T-helper 22 cell (primary cell): ENCODE measurements at regions not wholly inside any gene's neighbourhood (a gene's known extent, or its start where the extent isn't known, plus 50 kb on each side); places are given as distances from the start of the nearest gene placed in this dataset.
"Not testable (repeated sequence)": the region's sequence is repeated elsewhere in the genome, so short reads cannot be mapped to it uniquely, and the experiment has no call there.

Experiments
- DNase-seq: peaks from one replicate; pipeline ENCODE4 v3.0.0-alpha.2; 2020; ENCODE audit warnings: low read depth

DNA sequence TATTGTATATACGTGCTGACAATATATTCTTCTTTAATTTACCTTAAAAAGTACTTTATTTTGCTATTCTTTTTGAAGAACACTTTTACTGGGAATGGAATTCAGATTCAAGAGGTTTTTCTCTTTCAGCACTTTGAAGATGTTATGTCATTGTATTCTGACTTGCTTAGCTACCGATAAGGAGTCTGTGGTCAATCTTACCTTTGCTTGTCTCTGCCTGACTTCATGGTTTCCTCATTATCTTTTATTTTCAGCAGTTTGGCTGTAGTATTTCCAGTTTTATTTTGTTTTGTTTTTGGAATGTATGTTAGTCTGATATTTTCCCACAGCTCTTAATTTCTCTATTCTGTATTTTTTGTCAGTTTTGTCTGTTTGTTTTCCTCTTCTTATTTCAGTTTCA, 187.9 kb upstream of the SMIM30 start:
- no peak for DNase-seq

DNA sequence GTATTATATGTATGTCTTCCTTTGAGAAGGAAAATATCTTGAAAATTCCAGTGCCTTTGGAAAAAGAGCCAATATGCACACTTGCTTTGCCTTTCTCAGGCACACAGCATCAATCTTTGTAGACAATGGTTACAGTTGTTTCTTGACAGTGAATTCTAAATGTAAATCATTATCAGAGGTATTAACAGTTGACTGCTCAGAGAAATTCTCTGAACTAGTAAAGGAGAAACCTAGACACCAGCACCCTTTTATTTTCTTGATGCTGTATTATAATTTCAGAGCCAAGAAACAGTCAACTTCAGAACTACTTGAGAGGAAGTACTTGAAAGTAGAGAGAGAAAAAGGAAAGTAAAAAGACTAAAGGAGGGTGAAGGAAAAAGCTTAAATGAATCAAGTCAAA, 185.8 kb upstream of the SMIM30 start:
- no peak for DNase-seq

DNA sequence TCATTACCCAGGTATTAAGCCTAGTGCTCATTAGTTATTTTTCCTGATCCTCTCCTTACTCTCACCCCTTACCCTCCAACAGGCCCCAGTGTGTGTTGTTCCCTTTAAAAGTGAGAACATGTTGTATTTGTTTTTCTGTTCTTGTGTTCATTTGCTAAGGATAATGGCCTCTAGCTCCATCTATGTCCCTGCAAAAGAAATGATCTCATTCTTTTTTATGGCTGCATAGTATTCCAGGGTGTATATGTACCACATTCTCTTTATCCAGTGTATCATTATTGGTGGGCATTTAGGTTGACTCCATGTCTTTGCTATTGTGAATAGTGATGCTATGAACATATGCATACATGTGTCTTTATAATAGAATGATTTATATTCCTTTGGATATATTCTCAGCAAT, 185.0 kb upstream of the SMIM30 start:
- DNase-seq, result not testable (repeated sequence)

DNA sequence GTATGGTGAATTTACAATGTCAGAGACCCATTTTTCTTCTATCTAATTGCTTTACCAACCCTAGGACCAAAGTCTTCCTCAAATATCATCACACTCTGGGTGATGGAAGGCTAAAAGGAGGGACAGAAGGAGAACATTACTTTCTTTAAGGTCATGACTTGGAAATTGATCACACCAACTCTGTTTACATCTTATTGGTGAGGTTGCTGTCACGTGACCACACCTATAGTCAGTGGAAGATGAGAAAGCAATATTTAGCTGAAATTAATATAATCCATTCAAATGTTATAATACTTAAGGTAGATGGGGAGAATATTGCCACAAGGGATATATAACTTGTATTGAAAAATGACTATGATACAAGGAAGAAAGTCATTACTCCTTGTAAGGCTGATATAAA, 183.6 kb upstream of the SMIM30 start:
- no peak for DNase-seq

DNA sequence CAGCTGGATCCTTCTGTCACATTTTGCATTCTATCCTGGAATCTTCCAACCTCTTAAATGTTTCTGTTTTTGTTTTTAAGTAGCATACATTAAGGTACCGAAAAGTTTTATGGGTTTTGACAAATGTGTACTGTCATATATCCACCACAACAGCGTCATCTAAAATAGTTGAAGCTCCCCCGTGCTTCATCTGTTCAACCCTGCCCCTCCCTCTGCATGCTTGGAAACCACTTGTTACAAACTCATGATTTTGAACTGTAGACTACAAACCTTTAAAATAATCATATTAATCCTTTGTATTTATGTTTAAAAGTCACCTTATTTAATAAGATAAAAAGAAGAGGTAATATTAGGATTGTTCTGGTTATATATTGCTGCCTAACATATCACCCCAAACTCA, 182.8 kb upstream of the SMIM30 start:
- DNase-seq, result no peak

DNA sequence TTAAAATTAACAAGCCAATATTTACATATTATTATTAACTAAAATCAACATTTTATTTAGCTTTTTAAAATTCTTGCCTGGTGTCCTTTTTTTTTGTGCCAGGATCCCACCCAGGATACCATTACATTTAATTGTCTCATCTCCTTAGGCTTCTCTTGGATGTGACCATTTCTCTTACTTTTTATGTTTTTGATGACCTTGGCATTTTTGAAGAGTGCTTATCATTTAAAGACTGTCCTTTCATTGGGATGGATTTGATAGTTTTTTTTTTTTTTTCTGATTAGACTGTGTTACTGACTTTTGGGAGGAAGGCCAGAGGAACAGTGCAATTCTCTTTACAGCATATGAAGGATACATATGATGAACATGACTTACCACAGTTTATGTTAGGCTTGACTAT, 181.4 kb upstream of the SMIM30 start:
- DNase-seq, result no peak

DNA sequence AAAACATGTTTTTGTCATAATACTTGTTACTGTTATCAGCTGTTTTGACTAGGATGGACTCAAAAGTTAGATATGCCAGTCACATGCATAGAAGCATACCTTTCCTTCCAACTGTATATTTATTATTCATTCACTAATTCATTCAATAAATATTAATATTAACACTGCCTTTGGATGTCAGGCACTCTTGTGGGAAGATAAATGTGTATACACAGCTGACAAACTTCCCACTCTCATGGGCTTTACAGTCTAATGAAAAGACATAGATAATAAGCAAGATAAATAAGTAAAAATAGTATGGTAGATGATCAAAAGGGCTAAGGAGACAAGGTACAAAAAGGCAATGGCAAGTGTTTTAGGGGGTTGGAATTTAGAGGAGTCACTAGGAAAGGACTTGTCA, 180.1 kb upstream of the SMIM30 start:
- DNase-seq, result no peak

DNA sequence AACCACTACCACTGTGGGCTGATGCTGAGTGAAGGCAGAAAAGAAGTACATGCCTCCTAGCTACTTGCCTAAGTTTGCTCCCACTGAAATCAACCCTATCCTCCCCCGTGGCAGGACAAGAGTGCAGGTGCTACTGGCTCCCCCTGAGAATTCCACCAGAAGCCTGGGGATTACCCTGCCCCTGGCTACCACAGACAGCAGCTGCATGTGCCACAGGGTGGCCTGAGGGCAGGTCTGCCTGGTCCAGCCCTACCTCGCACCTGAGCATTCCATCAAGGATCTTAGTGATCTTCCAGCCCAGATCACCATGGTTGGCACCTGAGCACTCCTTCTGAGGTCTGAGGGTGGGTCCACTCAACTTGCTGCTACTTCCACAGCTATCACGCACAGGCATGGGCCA, 176.4 kb upstream of the SMIM30 start:
- no peak for DNase-seq

DNA sequence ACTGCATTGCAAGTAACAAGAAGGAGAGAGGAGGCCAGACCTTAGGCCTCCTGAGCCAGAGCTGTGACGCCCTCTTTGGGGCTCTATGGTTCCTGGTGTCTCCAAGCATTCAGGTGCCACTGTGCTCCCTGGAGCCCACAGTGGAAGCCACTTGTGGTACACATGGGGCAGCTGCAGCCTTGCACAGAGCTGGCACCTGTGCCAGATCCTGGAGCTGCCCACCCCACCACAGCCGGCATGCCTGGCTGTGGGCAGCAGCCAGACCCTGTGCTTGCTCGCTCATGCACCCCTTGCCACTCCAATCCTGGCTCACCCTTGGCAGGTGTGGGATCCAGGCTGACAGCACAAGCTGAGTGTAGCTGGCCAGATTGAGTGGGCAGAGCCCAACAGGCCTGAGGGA, 173.8 kb upstream of the SMIM30 start:
- no peak for DNase-seq

DNA sequence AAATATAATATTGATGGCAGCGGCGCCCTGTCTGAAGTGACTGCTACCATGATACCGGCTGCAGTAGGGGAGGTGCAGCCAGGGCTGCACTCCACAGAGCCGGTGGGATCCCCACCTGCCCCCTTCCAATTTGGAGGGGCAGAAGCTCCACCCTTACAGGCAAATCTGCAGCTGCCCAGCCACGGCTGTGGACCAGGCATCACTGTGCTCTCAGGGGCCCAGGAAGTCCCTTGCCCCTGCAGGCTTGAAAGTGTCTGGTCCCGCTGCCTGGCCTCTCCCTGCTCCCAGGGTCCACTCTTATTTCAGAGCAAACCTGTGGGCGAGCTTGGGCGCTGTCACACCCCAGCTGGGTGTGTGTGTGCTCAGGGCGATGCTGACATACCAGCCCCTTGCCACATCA, 172.7 kb upstream of the SMIM30 start:
- DNase-seq, result no peak

DNA sequence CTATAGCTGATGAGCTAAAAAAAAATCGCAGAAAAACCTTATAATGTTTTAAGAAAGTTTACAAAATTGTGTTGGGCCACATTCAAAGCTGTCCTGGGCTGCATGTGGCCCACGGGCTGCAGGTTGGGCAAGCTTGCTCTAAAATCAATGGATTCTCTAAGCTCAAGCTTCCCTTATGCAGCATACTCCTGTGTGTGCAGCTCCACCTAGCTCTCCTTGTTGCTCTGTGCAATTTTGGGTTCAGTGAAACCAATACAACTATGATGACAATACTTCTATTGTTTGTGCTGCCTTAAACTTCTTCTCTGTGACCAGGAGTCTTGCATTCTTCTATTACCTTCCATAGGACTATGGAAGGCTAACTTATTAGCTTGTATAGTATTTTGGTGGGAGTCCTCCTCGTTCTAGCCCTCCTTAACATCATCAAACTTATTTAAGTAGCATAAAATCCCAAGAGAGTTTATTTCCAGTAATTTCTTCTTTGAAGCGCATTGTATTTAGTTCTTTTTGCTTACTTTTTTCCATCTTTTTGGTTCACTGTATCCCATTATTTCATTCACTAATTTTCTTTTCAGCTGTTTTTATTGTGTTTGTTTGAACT, 170.9 kb upstream of the SMIM30 start:
- DNase-seq, result no peak

DNA sequence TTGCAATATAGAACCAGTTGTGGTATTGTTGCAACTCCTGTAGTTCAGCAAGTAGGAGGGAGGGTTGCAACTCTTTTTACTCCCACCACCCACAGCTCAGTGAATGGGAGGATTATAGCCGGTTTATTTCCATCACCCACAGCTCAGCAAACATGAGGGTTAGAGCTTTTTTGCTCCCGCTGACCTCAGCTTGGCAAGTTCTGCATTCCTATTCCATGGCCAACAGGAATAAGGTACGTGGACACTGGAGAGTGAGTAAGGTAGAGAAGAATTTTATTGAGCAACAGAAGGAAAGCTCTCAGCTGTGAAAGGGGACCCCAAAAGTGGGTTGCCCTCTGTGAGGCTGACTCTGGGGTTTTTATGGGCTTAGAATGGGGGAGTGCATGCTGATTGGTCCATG, 167.1 kb upstream of the SMIM30 start:
- DNase-seq, result no peak

DNA sequence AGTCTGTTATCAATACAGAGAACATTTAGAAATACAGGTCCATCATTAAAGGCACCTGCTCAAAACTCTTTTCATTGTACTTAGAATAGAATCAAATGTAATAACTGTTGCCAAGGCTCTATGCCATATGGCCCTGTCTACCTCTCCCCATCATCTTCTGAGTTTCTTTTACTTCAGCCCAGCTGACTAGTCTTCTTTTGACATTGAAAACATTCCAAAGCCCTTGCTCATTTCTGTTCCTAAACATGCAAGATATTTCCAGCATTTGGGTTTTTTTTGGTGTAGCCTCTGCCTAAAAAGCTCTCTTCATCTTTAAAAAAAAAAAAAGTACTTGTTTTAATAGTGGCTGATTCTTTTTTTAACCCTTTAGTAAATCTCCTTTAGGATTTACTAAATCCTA, 165.5 kb upstream of the SMIM30 start:
- DNase-seq, result no peak

DNA sequence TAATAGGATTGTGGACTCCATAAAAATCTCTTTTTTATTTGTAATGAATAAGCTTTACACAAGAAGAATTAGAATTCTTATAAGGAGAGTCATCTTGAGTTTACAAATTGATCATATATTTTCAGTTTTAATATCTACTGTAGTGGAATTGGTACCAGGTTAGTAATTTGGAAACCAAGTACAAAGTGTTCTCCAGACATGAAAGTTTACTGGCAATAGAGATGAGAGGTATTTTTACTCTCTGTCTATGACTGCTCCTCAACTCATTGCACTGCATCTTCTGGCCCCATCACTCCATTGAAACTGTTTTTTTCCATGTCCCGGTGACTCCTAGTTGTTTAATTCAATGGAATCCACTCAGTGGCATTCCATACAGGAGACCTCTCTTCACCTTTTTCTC, 164.5 kb upstream of the SMIM30 start:
- DNase-seq, result no peak

DNA sequence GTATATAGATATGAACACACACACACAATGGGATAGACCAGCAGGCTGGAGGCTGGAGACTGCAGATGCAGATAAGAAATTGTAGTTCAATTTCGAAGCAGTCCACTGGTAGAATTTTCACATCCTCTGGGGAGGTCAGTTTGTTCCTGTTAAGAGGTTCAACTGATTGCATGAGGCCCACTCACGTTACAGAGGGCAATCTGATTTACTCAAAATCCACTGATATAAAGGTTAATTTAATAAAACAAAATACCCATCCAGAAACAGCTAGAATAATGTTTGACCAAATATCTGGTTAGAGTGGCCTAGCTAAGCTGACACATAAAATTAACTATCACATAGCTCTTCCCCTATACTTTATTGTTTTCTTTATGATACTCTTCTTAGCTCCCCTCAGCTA, 162.9 kb upstream of the SMIM30 start:
- DNase-seq, result no peak

DNA sequence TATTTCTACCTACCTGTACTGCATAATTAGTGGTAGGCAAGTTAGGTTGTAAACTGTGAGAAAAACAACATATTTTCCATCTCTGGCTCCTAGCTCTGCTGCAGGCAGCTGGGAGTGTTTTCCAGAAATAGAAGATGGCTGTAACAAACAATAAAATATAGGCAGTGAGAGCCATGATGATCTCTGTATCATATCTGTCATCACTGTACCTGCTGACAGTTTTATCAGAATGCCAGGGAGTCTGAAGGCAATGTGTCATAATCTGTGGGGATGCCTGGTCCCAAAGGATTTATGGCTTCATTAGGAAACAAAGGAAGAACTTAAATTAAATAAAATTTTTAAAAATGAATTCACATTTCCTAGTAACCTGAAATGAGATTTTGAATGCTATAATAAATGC, 160.9 kb upstream of the SMIM30 start:
- no peak for DNase-seq

DNA sequence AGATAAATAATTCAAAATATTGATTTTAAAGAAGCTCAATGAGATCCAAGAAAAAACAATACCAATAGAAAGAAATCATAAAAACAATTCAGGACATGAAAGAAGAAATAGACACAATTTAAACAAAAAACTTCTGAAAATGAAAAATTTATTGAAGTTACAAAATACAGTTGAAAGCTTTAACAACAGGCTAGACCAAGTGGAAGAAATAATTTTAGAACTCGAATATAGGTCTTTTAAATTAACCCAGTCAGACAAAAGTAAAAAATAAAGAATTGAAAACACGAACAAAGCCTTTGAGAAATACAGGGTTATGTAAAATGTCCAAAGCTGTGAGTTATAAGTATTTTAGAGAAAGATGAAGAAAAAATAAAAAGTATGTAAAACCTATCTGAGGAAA, 152.4 kb upstream of the SMIM30 start:
- DNase-seq, result no peak

DNA sequence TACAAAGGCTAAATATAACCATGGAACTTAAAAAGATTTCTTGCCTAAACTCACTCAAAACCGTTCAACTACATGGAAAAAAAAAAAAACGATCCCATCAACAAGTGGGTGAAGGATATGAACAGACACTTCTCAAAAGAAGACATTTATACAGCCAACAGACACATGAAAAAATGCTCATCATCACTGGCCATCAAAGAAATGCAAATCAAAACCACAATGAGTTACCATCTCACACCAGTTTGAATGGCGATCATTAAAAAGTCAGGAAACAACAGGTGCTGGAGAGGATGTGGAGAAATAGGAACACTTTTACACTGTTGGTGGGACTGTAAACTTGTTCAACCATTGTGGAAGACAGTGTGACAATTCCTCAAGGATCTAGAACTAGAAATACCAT, 151.2 kb upstream of the SMIM30 start:
- not testable (repeated sequence) for DNase-seq

DNA sequence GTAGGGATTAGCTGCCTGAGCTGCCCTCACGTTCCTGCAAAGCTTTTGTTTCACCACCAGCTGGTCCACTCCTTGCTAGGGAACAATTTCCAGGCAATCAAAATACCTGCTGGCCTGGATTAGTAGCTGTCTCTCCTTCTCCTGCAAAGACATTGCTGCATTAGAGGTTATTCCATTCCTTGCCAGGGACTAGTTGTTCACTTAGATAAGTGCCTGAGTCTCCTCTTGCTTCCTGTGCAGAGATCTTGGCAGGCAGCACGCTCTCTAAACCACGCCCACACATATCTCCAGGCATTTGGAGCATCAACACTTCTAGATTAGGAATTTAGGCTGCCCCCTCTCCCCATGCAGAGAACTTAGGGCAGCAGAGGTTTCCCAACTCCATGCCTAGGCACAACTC, 150.4 kb upstream of the SMIM30 start:
- no peak for DNase-seq

DNA sequence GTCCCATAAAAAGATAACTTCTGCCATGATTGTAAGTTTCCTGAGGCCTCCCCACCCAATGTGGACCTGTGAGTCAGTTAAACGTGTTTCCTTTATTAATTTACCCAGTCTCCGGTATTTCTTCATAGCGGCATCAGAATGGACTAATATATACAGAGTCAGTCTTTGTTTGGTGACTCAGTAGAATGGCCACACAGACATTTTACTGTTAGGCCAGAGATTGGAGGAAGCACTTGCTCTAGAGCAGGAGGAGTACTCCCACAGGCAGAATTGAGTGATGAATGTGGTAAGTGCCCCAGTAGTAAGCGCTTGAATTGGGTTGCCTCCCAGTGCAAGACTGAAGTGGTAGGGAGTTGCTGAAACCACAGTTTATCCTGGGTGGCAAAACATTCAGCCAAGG, 149.5 kb upstream of the SMIM30 start:
- DNase-seq, result no peak

DNA sequence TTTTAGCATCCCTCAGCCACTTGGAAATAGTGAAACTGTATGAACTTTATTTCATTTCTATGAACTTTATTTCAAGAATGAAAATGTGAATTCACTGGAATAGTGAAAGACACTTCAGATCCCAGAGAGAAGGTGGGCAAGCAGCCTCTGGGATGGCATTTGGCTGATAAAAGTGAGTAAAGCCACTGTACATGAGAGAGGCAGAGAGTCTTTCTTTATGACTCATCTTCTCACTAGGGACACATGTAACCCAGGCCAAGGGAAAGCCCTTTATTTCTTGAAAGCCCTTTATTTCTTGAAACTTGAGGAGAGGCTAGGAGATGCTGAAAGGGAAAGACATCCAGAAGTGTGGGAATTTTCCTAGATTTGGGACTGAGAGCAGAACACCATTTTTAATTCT, 148.9 kb upstream of the SMIM30 start:
- no peak for DNase-seq

DNA sequence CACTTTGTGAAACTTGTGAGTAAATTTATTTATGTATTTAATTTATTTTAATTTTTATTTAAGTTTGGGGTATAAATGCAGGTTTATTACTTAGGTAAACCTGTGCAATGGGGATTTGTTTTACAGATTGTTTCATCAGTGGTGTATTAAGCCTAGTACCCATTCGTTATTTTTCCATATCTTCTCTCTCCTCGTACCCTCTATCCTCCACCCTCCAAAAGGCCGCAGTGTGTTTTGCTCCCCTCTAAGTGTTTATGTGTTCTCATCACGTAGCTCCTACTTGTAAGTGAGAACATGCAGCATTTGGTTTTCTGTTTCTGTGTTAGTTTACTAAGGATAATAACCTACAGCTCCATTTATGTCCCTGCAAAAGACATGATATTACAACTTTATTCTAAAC, 145.4 kb upstream of the SMIM30 start:
- no peak for DNase-seq

DNA sequence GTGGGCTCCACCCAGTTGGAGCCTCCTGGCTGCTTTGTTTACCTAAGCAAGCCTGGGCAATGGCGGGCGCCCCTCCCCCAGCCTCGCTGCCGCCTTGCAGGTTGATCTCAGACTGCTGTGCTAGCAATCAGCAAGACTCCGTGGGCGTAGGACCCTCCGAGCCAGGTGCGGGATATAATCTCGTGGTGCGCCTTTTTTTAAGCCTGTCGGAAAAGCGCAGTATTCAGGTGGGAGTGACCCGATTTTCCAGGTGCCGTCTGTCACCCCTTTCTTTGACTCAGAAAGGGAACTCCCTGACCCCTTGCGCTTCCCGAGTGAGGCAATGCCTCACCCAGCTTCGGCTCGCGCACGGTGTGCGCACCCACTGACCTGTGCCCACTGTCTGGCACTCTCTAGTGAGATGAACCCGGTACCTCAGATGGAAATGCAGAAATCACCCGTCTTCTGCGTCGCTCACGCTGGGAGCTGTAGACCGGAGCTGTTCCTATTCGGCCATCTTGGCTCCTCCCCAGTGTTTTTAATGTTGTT, 144.9 kb upstream of the SMIM30 start:
- not testable (repeated sequence) for DNase-seq

DNA sequence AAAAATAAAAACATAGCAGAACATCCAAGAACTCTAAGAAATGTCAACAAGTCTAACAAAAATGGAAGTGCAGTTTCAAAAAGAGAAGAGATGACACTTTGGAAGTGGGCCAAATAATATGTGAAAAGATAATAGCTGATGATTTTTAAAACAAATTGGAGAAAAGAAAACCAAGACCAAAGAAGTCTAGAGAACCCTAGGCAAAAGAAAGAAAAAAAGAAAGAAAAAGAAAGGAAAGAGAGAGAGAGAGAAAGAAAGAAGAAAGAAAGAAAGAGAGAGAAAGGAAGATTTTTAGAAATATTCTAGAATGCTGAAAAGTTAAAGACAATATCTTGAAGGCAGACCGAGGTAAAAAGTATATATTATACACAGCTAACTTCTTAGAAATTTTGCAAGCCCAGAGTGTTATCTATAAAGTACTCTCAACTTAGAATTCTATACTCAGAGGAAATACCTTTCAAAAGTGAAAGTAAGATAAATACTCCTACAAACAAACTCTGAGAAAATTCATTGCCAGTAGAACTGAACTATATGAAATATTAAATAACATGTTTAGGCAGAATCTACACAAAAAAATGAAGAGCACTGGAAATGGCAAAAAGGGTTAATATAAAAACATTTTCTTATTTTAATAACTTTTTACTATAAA, 138.7 kb upstream of the SMIM30 start:
- DNase-seq, result no peak
